HuH-7 (cell line): ENCODE measurements at regions not wholly inside any gene's neighbourhood (a gene's known extent, or its start where the extent isn't known, plus 50 kb on each side); places are given as distances from the start of the nearest gene placed in this dataset.

ENCODE experiments used
- DNase-seq: peaks from one replicate; pipeline ENCODE4 v3.0.0; 2011; ENCODE audit warnings: low spot score

- no peak for DNase-seq
Observed at GRCh38 chr7:156067156-156067555, 254.9 kb upstream of the SHH start.

- no peak for DNase-seq
Observed at GRCh38 chr7:156065400-156065799, 253.1 kb upstream of the SHH start.

GRCh38 chr7:156064971-156065386 lies 252.7 kb upstream of the SHH start:
- no peak for DNase-seq

GRCh38 chr7:156063241-156063810 lies 251.1 kb upstream of the SHH start:
- DNase-seq, result no peak

GRCh38 chr7:156062286-156062685 lies 250.0 kb upstream of the SHH start:
- DNase-seq, result no peak

GRCh38 chr7:156061689-156062255 lies 249.5 kb upstream of the SHH start:
- DNase-seq, result no peak

GRCh38 chr7:156060925-156061324 lies 248.7 kb upstream of the SHH start:
- no peak for DNase-seq

- no peak for DNase-seq
Observed at GRCh38 chr7:156059369-156059768, 247.1 kb upstream of the SHH start.

- DNase-seq, result no peak
Observed at GRCh38 chr7:156058248-156058647, 246.0 kb upstream of the SHH start.

GRCh38 chr7:156056534-156056933 lies 244.3 kb upstream of the SHH start:
- no peak for DNase-seq

GRCh38 chr7:156055206-156055822 lies 243.1 kb upstream of the SHH start:
- DNase-seq, result no peak

- no peak for DNase-seq
Observed at GRCh38 chr7:156051884-156052283, 239.6 kb upstream of the SHH start.

GRCh38 chr7:156050636-156051569 lies 238.6 kb upstream of the SHH start:
- DNase-seq, result no peak

GRCh38 chr7:156049366-156049765 lies 237.1 kb upstream of the SHH start:
- no peak for DNase-seq

GRCh38 chr7:156046031-156046560 lies 233.8 kb upstream of the SHH start:
- DNase-seq, result no peak

- no peak for DNase-seq
Observed at GRCh38 chr7:156043416-156044178, 231.3 kb upstream of the SHH start.

GRCh38 chr7:156041398-156041797 lies 229.1 kb upstream of the SHH start:
- no peak for DNase-seq

- no peak for DNase-seq
Observed at GRCh38 chr7:156039971-156040677, 227.9 kb upstream of the SHH start.

- DNase-seq, result no peak
Observed at GRCh38 chr7:156039194-156039593, 226.9 kb upstream of the SHH start.

- no peak for DNase-seq
Observed at GRCh38 chr7:156038345-156038744, 226.1 kb upstream of the SHH start.

GRCh38 chr7:156036153-156036552 lies 223.9 kb upstream of the SHH start:
- DNase-seq, result no peak
